ENCODE measurements at regions not wholly inside any gene's neighbourhood (a gene's known extent, or its start where the extent isn't known, plus 50 kb on each side); places are given as distances from the start of the nearest gene placed in this dataset.

DNA sequence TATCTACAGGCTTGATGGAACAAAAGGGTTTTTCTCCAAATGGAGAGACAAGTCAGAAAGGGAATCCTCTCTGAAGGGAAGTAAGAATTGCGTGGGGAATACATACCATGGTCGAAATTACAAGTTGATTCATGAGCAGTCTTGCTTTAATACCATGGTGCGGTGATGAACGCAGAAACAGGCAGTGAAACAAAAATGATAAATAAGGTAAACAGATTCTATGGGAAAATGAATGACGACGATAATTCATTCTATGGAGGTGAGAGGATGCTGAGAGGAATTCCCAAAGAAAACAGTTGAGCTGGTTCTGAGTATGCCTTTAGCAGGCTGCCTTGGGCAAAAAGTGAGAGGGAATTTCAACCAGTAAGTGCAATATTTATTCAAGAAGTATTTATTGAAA, 209.4 kb upstream of the RUNX1 start:
- DNase-seq (ENCODE audit: low read depth) = no peak

DNA sequence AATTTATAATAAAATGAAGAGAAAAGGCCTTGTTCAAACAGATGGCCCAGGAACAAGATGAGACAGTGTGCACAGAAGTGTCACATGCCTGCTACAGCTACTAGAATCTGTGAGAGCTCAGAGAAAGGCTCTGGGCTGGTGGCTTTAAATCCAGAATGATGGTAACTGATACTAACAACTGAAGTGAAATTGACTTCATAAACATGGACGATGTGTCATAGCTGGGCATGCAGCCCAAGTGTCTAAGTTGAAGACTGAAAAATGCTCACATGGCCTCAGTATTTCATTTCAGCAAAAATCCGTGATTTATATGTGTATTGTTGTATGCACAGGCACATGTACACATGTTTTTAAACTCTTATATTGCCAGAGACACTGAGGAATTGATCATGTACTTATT, 208.3 kb upstream of the RUNX1 start:
- no peak for DNase-seq (ENCODE audit: low read depth)

DNA sequence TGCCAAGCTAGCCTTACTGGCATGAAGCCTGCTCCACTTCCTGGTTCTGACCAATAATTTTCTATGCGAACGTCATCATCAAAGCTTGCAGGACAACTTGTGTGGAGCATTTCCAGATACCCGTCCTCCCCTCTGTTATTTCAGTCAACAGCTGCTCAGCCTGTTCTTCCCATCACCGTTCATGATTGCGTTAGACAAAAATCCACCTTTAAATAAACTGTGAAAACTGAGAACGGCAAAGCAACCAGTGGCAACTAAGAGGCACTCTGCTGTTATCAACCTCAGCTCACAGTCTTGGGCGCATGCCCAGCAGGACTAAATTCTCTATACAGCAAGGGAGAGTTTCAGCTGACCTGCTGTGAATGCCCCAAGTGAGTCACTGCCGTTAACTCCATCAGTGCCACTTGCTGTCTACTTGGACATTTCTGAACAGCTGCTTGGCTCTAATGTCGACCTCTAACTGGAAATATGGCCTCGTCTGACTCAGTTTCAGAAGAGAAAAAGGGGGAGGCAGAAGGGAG, 207.4 kb upstream of the RUNX1 start:
- no peak for DNase-seq (ENCODE audit: low read depth)

DNA sequence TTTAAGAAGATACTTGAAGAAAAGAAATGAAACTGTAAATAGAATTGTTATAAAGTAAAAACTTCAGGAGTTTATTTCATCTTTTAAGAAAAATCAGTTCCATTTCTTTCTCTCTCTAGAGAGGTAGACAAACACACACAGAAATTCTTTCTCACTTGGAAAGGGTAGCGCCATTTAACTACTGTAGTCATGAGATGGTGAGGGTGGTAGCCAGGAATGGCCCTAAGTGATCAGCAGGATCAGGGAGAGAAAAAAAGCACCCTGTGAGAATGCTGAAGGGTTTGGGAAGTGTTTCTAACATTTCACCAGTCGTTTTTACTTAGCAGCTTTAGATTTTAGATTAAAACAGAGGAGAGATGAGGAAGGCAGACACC, 205.7 kb upstream of the RUNX1 start:
- DNase-seq (ENCODE audit: low read depth) = no peak

DNA sequence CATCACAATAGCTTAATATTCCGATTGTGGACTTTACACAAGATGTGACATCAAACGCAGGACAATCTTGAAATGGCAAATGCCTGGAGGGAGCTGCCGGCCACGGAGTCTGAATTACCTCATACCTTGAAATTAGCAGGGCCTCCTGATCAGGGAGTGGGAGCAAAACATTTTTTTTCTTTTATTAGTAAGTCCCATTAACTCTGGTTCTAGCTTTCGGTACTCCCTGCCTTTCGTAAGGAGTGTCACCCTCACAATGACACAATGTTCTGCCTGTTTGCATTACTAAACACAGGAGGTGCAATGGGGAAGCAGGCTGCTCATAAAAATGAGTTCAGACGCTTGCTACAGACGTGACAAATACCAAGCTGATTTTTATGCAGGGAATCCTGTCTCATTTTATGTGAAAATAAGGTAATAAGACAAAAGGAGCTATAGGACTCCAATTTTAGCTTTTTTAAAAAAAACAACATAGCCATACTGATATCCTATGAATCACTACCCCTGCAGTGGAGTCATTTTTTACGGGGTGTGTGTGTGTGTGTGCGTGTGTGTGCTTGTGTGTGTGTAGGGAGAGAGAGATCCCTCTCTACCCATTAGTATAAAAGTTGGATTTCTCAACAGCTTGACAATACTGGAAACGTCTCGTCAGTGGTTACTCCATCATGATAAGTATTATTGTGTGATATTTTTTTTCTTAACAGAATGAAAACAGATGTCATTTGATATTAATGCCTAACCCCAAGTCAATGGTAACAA, 205.1 kb upstream of the RUNX1 start:
- DNase-seq (ENCODE audit: low read depth) = no peak

DNA sequence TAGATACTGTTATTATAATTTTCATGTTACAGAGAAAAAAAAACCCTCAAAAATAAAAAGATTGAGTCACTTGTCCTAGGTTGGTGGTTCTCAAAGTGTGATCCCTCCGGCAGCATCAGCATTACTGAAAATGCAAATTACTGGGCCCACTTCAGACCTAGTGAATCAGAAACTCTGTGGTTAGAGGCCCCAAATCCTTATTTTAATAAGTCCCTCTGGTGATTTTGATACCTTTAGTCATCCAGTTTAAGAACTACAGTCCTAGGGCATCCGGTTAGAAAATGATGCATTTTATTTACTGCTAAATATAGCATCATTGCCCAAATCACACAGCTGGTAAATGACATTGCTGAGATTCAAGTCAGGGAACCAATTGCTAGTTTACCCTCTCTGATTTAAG, 203.7 kb upstream of the RUNX1 start:
- DNase-seq (ENCODE audit: low read depth) = peak; percentile 16

DNA sequence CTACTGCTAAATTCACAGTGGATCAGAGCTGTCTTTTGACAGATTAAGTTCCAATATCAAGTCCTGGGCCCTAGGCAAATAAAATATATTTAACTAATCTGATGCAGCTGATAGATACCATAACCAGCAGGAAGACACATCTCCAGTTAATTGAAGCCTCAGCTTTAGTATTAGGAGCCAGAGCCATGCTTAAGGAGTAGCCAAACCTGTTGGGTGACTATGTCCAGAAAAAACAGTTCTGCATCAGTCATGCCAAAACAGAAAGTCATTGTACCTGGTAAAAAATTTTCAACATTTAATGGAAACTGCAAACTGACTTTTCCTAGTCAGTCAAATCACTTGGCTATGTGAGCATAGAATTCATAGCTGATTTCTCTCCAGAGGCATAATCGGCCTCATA, 200.5 kb upstream of the RUNX1 start:
- no peak for DNase-seq (ENCODE audit: low read depth)

DNA sequence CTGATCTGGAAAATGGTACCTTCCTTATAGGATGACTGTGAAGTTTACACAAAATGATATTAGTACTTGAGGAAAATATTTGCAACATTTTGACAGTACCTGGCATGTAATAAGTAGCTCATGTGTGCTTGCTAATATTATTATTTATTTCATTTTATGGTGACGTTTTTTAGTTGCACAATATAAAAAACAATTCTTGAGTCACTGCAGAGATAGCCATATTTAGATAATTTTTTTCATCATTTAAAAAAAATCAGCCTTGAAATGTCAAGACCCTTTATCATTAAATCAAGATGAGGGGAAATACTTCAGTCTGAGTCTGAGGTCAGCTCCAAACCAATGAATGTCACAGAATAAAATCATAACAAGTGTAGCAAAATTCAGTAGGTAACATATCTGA, 196.8 kb upstream of the RUNX1 start:
- no peak for DNase-seq (ENCODE audit: low read depth)

DNA sequence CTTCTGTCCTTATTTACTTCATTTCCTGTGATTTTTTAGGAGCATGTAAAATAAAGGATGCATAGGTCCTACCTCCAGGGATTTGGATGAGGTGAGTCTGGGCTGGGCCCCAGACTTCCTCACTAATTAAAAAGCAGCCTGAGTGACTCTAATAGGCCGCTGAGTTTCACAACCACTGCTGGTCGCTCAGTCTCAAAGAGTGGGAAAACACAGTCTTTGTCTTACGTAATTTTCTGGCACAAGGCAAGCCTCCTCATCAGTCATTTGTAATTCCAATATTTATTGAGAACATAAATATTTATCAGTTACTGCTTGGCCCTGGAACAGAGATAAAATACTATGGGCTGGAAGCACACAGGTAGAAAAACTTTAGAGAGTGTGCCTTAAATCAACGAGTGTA, 195.4 kb upstream of the RUNX1 start:
- DNase-seq (ENCODE audit: low read depth) = no peak

DNA sequence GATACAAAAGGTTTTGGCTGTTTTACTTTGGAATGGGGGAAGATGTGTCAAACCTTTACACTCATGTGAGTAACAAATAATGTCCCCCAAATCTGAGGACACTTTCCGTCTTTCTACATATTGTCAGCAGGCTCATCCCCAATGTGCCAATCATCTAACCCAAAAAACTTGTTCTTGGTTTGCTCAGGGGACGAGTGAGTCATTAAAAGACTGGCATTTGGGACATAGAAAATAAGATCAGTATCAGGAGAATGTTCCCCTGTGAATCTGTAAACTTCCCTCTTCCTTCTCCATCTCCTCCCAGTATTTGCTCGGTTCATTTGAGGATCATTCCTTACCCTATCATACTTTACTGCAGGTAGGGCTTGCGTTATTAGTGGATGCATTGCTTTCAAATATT, 194.1 kb upstream of the RUNX1 start:
- DNase-seq (ENCODE audit: low read depth) = no peak

DNA sequence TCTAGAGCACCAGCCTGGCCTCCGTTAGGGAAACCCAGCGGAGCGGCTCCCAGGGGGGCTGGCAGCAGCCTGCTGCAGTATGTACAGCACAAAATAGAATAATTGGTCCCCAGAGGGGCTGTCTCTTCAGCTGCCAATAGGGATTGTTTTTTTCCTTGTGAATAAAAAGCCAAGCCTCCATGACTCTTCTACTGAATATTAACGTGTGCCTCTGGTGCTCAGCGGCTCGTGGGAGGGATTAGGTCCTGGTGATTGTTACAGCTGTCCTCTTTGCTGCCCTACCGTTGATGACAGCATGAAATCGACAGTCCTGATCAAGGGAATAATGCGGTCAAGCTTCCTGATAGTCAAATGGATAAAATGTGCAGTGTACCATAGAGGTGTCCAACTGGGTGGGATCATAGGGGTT, 190.7 kb upstream of the RUNX1 start:
- no peak for DNase-seq (ENCODE audit: low read depth)

DNA sequence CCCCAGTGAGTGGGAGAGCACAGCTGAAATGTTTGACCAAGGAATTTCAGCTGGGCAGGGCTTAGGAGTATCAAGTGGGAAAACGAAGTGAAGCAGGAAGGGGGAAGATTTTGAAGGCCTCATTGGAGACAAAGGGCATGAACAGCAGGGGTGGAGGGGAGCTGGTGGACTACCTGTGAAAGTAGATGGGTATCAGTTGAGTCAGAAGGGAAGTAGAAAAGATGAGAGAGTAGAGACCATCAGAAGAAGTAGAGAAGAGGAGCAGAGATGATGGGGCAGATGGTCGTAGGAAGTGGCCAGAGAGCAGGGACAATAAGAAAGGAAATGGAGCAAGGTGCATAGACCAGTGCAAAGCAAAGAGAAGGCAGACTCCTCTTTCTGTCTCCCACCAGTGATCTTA, 189.0 kb upstream of the RUNX1 start:
- DNase-seq (ENCODE audit: low read depth) = no peak

DNA sequence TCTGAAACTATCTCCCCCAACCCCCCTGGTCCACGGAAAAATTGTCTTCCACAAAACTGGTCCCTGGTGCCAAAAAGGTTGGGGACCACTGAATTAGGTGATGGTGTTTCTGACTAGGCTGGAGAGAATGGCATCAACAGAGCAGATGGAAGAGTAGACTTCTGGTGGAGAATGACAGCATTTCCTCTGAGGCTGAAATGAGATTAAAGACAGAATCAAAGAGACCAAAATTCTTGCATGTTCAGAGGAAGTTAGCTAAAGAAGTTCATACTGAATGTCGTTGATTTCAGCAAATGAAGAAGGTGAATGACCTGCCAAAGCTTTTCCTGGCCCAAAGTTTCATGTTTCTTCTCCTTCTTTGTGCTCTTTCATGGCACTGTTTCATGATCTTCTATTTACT, 188.2 kb upstream of the RUNX1 start:
- DNase-seq (ENCODE audit: low read depth) = no peak

DNA sequence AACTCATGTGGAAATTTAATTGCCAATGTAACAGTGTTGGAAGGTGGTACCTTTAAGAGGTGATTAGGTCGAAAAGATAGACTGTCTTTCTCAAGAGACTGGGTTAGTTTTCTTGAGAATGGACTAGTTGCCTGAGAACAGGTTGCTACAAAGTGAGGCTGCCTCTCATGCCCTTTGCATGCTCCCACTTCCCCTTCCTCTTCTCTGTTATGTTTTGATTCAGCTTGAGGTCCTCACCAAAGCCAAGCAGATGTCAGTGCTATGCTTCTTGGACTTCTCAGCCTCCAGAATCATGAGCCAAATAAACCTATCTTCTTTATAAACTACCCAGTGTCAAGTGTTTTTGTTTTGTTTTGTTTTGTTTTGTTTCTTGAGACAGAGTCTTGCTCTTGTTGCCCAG, 187.0 kb upstream of the RUNX1 start:
- DNase-seq (ENCODE audit: low read depth) = no peak

DNA sequence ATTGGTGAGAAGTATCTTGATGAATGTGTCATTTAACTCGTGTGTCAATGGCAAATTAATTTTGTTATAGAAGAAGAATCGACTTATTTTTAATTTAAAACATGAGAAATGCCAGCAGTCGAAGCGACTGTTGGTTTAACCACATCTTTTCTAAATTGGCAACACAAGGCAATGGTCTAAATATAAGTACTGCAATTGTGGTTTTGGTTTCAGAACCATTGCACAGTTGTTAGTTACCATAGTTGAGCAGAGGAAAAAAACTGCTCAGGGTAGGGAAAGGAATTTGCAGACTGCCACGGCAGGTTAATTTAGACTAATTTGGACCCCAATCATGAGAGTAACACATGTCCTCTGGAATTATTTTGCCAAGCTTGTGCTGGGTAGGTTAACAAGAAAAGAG, 185.6 kb upstream of the RUNX1 start:
- DNase-seq (ENCODE audit: low read depth) = no peak

DNA sequence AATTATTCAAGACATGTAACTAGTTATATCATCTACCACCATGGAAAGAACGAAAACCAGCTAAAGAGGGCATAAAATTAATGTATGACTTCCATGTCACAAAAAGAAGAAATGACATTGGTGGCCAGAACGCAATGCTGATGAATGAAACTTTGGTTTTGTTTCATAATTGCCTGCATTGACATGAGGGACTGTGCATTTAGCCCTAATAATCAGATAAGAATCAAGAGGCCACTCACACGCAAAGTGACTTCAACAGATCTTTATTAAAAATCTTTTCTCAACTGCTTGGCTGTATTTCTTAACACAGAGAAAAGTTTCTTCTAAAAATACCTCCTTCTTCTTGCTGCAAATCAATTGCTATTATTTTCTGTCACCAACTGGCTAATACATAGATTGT, 184.7 kb upstream of the RUNX1 start:
- DNase-seq (ENCODE audit: low read depth) = no peak

DNA sequence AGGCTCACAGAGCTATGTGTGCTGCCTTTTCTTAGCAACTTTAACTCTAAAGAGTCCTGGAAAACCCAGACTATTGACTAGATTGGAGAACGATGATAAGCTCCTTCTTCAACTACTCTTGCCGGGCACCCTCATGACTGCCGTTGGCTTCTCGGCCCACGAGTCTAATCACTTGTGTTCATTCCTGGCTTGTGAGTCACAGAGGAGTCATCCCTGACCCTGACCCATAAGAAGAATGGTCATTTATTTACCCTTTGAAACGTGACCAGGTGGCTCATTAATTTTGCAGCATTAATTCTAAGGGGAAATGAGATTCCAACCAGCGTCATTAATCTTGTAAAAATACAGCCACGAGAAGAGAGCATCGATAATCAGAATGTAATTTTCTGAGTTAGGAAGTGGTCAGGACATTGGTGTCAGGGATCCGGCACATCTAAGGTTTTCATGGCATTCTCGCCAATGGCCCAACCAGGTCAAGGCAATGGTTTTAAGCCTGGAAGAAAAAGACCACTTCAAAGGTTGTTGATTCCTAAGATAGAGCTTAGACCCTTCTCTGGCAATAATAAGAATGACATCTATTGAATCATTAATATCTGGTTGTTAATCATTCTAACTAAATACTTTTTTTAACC, 183.6 kb upstream of the RUNX1 start:
- no peak for DNase-seq (ENCODE audit: low read depth)

DNA sequence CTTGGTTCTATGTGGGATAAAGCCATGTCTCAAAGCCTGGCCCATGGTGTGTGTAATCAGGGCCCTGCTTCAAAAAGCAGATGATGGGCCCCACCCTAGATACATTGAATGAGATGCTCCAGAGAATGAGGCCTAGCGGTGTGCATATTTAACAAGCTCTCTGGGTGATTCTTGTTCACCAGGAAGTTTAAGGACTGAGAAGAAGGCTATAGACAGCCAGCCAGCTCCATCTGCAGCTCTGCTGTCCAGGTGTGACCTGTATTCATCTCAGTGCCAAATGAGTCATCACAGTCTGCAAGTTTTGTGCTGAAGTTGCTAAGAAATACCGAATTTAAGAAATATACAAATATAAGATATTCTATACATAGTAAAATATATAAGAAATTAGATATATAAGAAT, 182.0 kb upstream of the RUNX1 start:
- no peak for DNase-seq (ENCODE audit: low read depth)

DNA sequence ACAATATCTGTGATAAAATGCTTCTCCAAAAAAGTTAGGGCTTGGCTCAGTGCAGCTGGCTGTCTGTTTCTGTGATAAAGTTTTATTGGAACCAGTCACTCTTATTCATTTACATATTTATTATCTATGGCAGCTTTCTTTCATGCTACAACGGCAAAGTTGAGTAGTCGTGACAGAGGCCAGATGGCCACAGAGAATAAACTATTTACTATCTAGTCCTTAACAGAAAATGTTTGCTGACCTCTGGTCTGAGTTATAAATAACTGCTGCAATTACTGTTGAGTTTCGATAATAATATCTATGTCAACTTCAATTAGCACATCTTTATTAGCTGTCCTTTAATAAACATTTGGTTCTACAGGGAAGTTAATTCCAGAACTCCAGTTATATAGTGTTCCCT, 180.2 kb upstream of the RUNX1 start:
- DNase-seq (ENCODE audit: low read depth) = no peak

DNA sequence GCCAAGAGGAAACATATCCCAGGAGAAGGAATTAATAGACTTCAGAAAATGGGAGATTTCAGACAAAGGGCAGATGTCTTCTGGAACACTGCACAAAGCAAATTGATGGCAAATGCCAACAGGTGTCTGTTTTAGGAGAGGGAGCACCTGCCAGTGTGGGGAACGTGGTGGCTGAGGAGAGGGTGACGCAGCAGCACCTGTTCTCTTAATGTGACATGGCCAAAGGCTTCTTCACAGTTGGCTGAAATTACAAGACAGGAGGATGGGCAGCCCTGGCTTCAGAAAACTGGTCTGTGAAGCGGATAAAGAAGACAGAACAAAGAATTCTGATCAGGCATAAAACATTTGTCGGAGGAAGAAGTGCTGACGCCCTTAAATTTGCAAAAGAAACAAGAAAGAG, 178.7 kb upstream of the RUNX1 start:
- no peak for DNase-seq (ENCODE audit: low read depth)

DNA sequence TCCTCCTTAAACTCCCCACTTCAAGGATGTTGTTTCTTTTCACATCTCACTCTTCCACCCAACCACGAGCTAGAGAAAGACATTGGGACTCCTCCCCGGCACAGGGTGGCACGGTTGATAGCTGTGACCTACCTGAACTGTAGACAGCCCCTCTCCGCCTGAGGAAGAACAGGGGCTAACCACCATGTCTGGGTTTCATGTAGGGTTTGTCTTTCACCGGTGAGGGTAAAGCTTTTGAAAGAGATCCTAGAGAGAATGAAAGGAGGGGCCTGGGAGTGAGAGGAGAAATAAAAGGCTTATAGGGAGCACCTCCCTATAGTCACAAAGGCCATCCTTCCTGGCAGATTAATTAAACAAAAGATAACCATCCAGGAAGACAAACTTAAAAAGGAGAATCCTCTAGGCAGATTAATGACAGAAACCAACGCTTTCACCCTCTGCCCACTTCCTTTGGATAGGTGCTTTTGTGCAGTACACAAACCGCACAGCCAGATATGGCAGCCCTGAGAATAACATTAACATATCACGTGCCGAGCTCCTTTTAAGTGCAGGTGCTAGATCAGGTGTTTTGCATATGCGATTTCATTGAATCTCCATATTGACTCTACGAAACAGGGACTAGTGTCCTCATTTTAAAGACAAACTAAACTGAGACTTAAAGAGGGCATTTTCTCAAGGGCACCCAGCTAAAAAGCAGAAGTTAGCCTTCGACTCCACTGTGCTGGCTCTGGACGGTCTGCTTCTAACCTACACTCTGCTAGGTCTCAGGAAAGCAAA, 178.1 kb upstream of the RUNX1 start:
- DNase-seq (ENCODE audit: low read depth) = peak; percentile 33

DNA sequence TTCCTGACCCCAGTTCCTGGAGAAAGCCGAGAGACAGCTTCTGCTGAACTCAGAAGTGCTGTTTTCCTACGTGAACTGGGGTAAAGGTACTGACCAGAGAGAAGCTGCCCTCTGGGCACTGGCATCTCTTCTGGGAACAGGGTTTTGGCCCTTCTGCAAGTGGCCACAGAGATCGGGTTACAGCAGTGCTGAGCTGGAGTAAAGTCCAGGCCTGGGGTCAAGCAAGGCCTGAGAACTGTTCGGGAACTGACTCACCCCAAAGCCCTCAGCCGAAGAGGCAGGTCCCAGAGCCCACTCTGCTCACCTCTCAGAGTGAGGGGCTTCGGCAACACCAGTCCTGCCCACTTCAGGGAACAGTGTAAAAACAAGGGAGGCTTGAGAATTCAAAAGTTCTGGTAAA, 177.2 kb upstream of the RUNX1 start:
- DNase-seq (ENCODE audit: low read depth) = no peak

DNA sequence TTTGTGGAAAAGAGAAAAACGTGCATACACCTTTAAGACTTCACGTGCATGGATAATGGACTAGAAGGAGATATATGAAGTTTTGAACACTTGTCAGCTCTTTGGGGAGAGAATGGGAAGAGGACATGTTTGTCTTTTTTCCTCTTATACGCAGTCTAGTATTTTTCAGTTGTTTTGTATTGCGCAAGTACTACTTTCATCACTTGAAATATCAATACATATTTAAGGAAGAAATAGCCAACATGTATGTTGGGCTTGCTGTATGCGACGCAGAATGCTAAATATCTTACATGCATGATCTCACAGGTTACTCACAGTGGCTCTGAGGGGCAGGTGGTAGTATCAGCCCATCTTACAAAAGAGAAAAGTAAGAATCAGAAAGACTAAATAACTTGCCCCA, 176.5 kb upstream of the RUNX1 start:
- no peak for DNase-seq (ENCODE audit: low read depth)
